ENCODE measurements at regions not wholly inside any gene's neighbourhood (a gene's known extent, or its start where the extent isn't known, plus 50 kb on each side); places are given as distances from the start of the nearest gene placed in this dataset.

GRCh38 chr4:166414431-166414830 lies 541.4 kb downstream of the TLL1 start:
- Histone ChIP-seq H3K4me3 (ENCODE audit: low read depth, low read length) (no peak overlapping the region), H2AFZ (ENCODE audit: low read length, unreplicated experiment) (no peak overlapping the region), H3K36me3 (ENCODE audit: insufficient read depth, low read length) (no peaks in the 10 kb centered on the region), H3K27ac (ENCODE audit: low read depth, low read length) (no peak overlapping the region), H3K79me2 (ENCODE audit: control insufficient read depth, insufficient read depth, low read length, unreplicated experiment) (no peaks in the 10 kb centered on the region), H3K4me1 (ENCODE audit: control insufficient read depth, insufficient read depth, low read length, unreplicated experiment) (no peaks in the 10 kb centered on the region), H3K27me3 (ENCODE audit: insufficient read depth, low read length) (no peaks in the 10 kb centered on the region)

- Histone ChIP-seq H3K79me2 (ENCODE audit: control insufficient read depth, insufficient read depth, low read length, unreplicated experiment) (no peaks in the 10 kb centered on the region), H3K27me3 (ENCODE audit: insufficient read depth, low read length) (no peaks in the 10 kb centered on the region), H3K27ac (ENCODE audit: low read depth, low read length) (no peak overlapping the region), H3K4me1 (ENCODE audit: control insufficient read depth, insufficient read depth, low read length, unreplicated experiment) (no peaks in the 10 kb centered on the region), H2AFZ (ENCODE audit: low read length, unreplicated experiment) (no peak overlapping the region), H3K36me3 (ENCODE audit: insufficient read depth, low read length) (no peaks in the 10 kb centered on the region), H3K4me3 (ENCODE audit: low read depth, low read length) (no peak overlapping the region)
These were observed 542.7 kb downstream of the TLL1 start for GRCh38 chr4:166415749-166416148.

GRCh38 chr4:166421556-166422156 lies 548.6 kb downstream of the TLL1 start:
- Histone ChIP-seq H3K79me2 (ENCODE audit: control insufficient read depth, insufficient read depth, low read length, unreplicated experiment) (no peaks in the 10 kb centered on the region), H3K4me3 (ENCODE audit: low read depth, low read length) (no peak overlapping the region), H2AFZ (ENCODE audit: low read length, unreplicated experiment) (no peak overlapping the region), H3K27me3 (ENCODE audit: insufficient read depth, low read length) (no peaks in the 10 kb centered on the region), H3K4me1 (ENCODE audit: control insufficient read depth, insufficient read depth, low read length, unreplicated experiment) (peaks cover 20% of the 10 kb centered on the region), H3K27ac (ENCODE audit: low read depth, low read length) (peak overlapping the region; percentile 74), H3K36me3 (ENCODE audit: insufficient read depth, low read length) (no peaks in the 10 kb centered on the region)

- Histone ChIP-seq H3K27me3 (ENCODE audit: insufficient read depth, low read length) (no peaks in the 10 kb centered on the region), H3K79me2 (ENCODE audit: control insufficient read depth, insufficient read depth, low read length, unreplicated experiment) (no peaks in the 10 kb centered on the region), H3K4me3 (ENCODE audit: low read depth, low read length) (no peak overlapping the region), H3K36me3 (ENCODE audit: insufficient read depth, low read length) (no peaks in the 10 kb centered on the region), H3K4me1 (ENCODE audit: control insufficient read depth, insufficient read depth, low read length, unreplicated experiment) (peaks cover 20% of the 10 kb centered on the region), H2AFZ (ENCODE audit: low read length, unreplicated experiment) (no peak overlapping the region), H3K27ac (ENCODE audit: low read depth, low read length) (peak overlapping the region; percentile 74)
These were observed 549.4 kb downstream of the TLL1 start for GRCh38 chr4:166422475-166422874.

- no peaks in the 10 kb centered on the region for H3K36me3 ChIP-seq (ENCODE audit: insufficient read depth, low read length)
- peaks cover 20% of the 10 kb centered on the region for H3K4me1 ChIP-seq (ENCODE audit: control insufficient read depth, insufficient read depth, low read length, unreplicated experiment)
- H3K27ac ChIP-seq (ENCODE audit: low read depth, low read length) = no peak overlapping the region
- no peaks in the 10 kb centered on the region for H3K27me3 ChIP-seq (ENCODE audit: insufficient read depth, low read length)
- H2AFZ ChIP-seq (ENCODE audit: low read length, unreplicated experiment) = no peak overlapping the region
- H3K4me3 ChIP-seq (ENCODE audit: low read depth, low read length) = no peak overlapping the region
- no peaks in the 10 kb centered on the region for H3K79me2 ChIP-seq (ENCODE audit: control insufficient read depth, insufficient read depth, low read length, unreplicated experiment)
These were observed 553.3 kb downstream of the TLL1 start for GRCh38 chr4:166426300-166426863.

- Histone ChIP-seq H3K4me3 (ENCODE audit: low read depth, low read length) (peak overlapping the region; percentile 23; the same call in 1 of the 2 replicates), H3K36me3 (ENCODE audit: insufficient read depth, low read length) (no peaks in the 10 kb centered on the region), H3K4me1 (ENCODE audit: control insufficient read depth, insufficient read depth, low read length, unreplicated experiment) (peaks cover 43% of the 10 kb centered on the region), H3K79me2 (ENCODE audit: control insufficient read depth, insufficient read depth, low read length, unreplicated experiment) (no peaks in the 10 kb centered on the region), H2AFZ (ENCODE audit: low read length, unreplicated experiment) (peak overlapping the region; percentile 90), H3K27me3 (ENCODE audit: insufficient read depth, low read length) (no peaks in the 10 kb centered on the region), H3K27ac (ENCODE audit: low read depth, low read length) (peak overlapping the region; percentile 75)
These were observed 559.1 kb downstream of the TLL1 start for GRCh38 chr4:166432125-166432524.

GRCh38 chr4:166432842-166433241 lies 559.8 kb downstream of the TLL1 start:
- Histone ChIP-seq H3K27ac (ENCODE audit: low read depth, low read length) (peak overlapping the region; percentile 75), H3K36me3 (ENCODE audit: insufficient read depth, low read length) (no peaks in the 10 kb centered on the region), H3K27me3 (ENCODE audit: insufficient read depth, low read length) (no peaks in the 10 kb centered on the region), H3K79me2 (ENCODE audit: control insufficient read depth, insufficient read depth, low read length, unreplicated experiment) (no peaks in the 10 kb centered on the region), H3K4me3 (ENCODE audit: low read depth, low read length) (no peak overlapping the region), H2AFZ (ENCODE audit: low read length, unreplicated experiment) (no peak overlapping the region), H3K4me1 (ENCODE audit: control insufficient read depth, insufficient read depth, low read length, unreplicated experiment) (peaks cover 43% of the 10 kb centered on the region)

GRCh38 chr4:166435449-166435848 lies 562.4 kb downstream of the TLL1 start:
- peak overlapping the region; percentile 53 for H2AFZ ChIP-seq (ENCODE audit: low read length, unreplicated experiment)
- peaks cover 43% of the 10 kb centered on the region for H3K4me1 ChIP-seq (ENCODE audit: control insufficient read depth, insufficient read depth, low read length, unreplicated experiment)
- no peaks in the 10 kb centered on the region for H3K36me3 ChIP-seq (ENCODE audit: insufficient read depth, low read length)
- H3K4me3 ChIP-seq (ENCODE audit: low read depth, low read length) = peak overlapping the region; percentile 16; the same call in 1 of the 2 replicates
- H3K27me3 ChIP-seq (ENCODE audit: insufficient read depth, low read length) = no peaks in the 10 kb centered on the region
- H3K27ac ChIP-seq (ENCODE audit: low read depth, low read length) = peak overlapping the region; percentile 93
- no peaks in the 10 kb centered on the region for H3K79me2 ChIP-seq (ENCODE audit: control insufficient read depth, insufficient read depth, low read length, unreplicated experiment)

GRCh38 chr4:166458756-166459155 lies 585.7 kb downstream of the TLL1 start:
- no peaks in the 10 kb centered on the region for H3K27me3 ChIP-seq (ENCODE audit: insufficient read depth, low read length)
- H3K27ac ChIP-seq (ENCODE audit: low read depth, low read length) = no peak overlapping the region
- no peaks in the 10 kb centered on the region for H3K36me3 ChIP-seq (ENCODE audit: insufficient read depth, low read length)
- peaks cover 19% of the 10 kb centered on the region for H3K4me1 ChIP-seq (ENCODE audit: control insufficient read depth, insufficient read depth, low read length, unreplicated experiment)
- H3K79me2 ChIP-seq (ENCODE audit: control insufficient read depth, insufficient read depth, low read length, unreplicated experiment) = no peaks in the 10 kb centered on the region
- H3K4me3 ChIP-seq (ENCODE audit: low read depth, low read length) = no peak overlapping the region
- no peak overlapping the region for H2AFZ ChIP-seq (ENCODE audit: low read length, unreplicated experiment)

GRCh38 chr4:166459621-166460020 lies 586.6 kb downstream of the TLL1 start:
- Histone ChIP-seq H3K36me3 (ENCODE audit: insufficient read depth, low read length) (no peaks in the 10 kb centered on the region), H3K4me1 (ENCODE audit: control insufficient read depth, insufficient read depth, low read length, unreplicated experiment) (peaks cover 19% of the 10 kb centered on the region), H3K27ac (ENCODE audit: low read depth, low read length) (no peak overlapping the region), H3K4me3 (ENCODE audit: low read depth, low read length) (no peak overlapping the region), H3K79me2 (ENCODE audit: control insufficient read depth, insufficient read depth, low read length, unreplicated experiment) (no peaks in the 10 kb centered on the region), H2AFZ (ENCODE audit: low read length, unreplicated experiment) (no peak overlapping the region), H3K27me3 (ENCODE audit: insufficient read depth, low read length) (no peaks in the 10 kb centered on the region)
